ENCODE measurements at regions not wholly inside any gene's neighbourhood (a gene's known extent, or its start where the extent isn't known, plus 50 kb on each side); places are given as distances from the start of the nearest gene placed in this dataset.

DNA sequence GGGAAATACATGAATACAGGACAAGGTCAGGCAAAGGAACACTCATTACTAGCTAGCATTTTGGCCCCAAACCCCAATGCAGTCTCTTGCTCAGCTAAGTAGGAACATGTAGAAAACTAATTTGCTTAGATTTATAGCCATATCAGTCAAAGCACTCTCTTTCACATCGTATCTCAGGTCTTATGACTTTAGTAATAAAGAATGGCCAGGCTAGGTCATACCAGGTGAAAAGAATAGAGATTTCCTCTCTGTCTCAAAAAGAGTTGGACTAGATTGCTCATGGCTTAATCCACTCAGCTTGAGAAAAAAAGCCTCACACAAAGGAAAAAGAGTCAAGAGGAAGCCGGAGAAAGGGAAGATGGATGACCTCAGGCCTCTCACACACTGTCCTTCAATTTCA, 772.7 kb upstream of the SEMA6A start:
- no peak for TF ChIP-seq POLR2A (IDR thresholded peaks at IDR 0.05; ENCODE audit: low read length)
- no peak for TF ChIP-seq GATA1 (IDR thresholded peaks at IDR 0.05; ENCODE audit: low read depth, low read length)
